ENCODE measurements at regions not wholly inside any gene's neighbourhood (a gene's known extent, or its start where the extent isn't known, plus 50 kb on each side); places are given as distances from the start of the nearest gene placed in this dataset.

- TF ChIP-seq CTCF (IDR thresholded peaks at IDR 0.05), result no peak
- no peak for TF ChIP-seq POLR2AphosphoS5 (IDR thresholded peaks at IDR 0.05)
Measured at GRCh38 chr1:93775224-93775623, 93.6 kb upstream of the BCAR3 start.
